Peyer's patch (tissue), 4 donors: ENCODE measurements at regions not wholly inside any gene's neighbourhood (a gene's known extent, or its start where the extent isn't known, plus 50 kb on each side); places are given as distances from the start of the nearest gene placed in this dataset.

Source experiments
- CTCF ChIP-seq, 6 experiments: fragments of 450-650 bp in 4 of 6; fragments of 200-600 bp in 2 of 6; sonication (generic) in 1 of 6; IDR thresholded peaks; one replicate each; pipeline ENCODE4 v1.5.1; 2017 to 2019; ENCODE audit warnings: antibody characterized with exemption in 6 of 6, mild to moderate bottlenecking in 3 of 6, moderate library complexity in 1 of 6
- POLR2A ChIP-seq, 2 donors: fragments of 450-650 bp; IDR thresholded peaks; one replicate each; pipeline ENCODE4 v1.5.1; 2017; ENCODE audit warnings: antibody characterized with exemption in 2 of 2, mild to moderate bottlenecking in 2 of 2, moderate library complexity in 2 of 2

DNA sequence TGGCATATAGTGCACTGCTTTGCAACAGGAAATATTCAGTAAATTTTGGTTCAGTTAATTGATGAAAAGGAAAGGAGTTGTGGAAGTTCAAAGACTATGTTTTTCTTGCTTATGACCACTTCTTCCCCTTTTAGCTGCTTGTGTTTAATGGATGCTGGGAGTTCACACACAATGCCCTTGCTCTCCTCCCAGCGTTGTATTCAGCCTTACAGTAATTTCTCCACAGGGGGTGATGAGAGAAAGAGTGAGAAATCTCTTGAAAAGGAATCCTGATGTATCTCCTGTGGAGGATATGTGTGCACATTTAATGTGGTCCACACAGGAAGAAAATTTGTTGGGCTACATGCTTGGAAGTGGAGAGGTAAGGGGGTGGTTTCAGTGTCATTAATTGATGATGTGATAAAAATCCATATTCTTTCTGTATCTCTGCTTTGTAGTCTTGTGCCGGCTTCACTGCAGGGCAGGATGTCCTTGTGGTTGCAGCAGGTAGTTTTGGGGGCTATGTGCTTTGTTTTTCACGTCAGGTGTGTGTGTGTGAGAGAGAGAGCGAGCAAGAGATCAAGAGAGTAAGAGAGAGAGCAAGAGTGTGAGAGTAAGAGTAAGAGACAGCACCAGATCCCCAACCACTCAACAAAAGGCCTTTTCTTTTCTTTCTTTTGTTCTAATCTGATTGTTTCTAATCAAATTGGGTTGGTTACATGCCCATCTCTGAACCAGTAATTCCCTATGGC is 204.4 kb downstream of the RWDD3 start:
- TF ChIP-seq POLR2A (IDR thresholded peaks at IDR 0.05) (no peak), CTCF (IDR thresholded peaks at IDR 0.05) (no peak)
